Cardiac fibroblast (primary cell): ENCODE measurements at regions not wholly inside any gene's neighbourhood (a gene's known extent, or its start where the extent isn't known, plus 50 kb on each side); places are given as distances from the start of the nearest gene placed in this dataset.

ENCODE experiments used
- DNase-seq, 2 donors: peaks; one replicate each; pipeline versions ENCODE4 v3.0.0 to v3.0.0-alpha.2; 2010; ENCODE audit warnings: low read depth in 2 of 2
- H3K4me3 ChIP-seq, 2 donors: replicated peaks in 1 of 2; 1 replicate in 1 of 2; 2 replicates in 1 of 2; pipeline ENCODE4 v1.5.1; 2011; ENCODE audit warnings: low read depth in 2 of 2, low read length in 2 of 2, mild to moderate bottlenecking in 2 of 2, moderate library complexity in 1 of 2
- TF ChIP-seq, protein P1 (sequence below): IDR thresholded peaks from one replicate; pipeline ENCODE4 v1.5.1; 2011; ENCODE audit warnings: low read depth, mild to moderate bottlenecking, low read length, inconsistent platforms

DNA sequence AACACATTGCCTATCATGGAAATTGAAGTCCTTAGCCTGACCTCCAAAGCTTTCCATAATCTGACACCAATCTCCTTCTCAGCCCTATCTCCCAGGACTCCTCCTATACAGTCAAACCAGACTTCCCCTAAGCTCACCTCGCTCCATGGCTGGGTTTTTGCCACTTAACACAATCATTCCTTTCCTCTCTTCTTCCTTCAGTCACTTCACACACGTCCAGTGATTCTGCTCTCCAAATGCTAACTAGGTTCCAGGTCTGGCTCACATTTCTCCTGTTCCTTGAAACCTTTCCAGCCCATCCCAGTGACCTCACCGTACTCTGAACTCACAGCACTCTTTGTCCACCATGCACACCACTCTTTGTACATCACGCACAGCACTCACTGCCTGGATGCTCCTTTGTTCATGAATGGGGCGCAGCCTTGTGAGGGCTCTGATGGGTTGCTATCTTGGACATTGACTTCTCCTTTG lies 98.4 kb downstream of the GLUL start:
- H3K4me3 ChIP-seq: no peak overlapping the region
- TF ChIP-seq, protein P1, sequence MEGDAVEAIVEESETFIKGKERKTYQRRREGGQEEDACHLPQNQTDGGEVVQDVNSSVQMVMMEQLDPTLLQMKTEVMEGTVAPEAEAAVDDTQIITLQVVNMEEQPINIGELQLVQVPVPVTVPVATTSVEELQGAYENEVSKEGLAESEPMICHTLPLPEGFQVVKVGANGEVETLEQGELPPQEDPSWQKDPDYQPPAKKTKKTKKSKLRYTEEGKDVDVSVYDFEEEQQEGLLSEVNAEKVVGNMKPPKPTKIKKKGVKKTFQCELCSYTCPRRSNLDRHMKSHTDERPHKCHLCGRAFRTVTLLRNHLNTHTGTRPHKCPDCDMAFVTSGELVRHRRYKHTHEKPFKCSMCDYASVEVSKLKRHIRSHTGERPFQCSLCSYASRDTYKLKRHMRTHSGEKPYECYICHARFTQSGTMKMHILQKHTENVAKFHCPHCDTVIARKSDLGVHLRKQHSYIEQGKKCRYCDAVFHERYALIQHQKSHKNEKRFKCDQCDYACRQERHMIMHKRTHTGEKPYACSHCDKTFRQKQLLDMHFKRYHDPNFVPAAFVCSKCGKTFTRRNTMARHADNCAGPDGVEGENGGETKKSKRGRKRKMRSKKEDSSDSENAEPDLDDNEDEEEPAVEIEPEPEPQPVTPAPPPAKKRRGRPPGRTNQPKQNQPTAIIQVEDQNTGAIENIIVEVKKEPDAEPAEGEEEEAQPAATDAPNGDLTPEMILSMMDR: no peak
- no peak for DNase-seq

DNA sequence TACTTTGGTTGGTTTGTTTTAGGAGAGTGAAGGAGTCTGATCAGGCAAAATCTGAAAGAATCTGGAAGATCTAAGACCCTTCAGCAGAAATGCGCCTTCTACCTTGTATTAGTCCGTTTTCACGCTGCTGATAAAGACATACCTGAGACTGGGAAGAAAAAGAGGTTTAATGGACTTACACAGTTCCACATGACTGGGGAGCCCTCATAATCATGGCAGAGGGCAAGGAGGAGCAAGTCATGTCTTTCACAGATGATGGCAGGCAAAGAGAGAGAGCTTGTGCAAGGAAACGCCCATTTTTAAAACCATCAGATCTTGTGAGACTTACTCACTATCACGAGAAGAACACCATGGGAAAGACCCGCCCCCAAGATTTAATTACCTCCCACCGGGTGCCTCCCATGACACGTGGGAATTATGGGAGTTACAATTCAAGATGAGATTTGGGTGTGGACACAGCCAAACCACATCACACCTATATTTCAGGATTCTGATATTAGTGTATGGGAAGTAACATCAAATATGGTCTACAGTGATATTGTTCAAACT lies 99.3 kb downstream of the GLUL start:
- TF ChIP-seq, protein P1: no peak
- no peak overlapping the region for H3K4me3 ChIP-seq
- no peak for DNase-seq

DNA sequence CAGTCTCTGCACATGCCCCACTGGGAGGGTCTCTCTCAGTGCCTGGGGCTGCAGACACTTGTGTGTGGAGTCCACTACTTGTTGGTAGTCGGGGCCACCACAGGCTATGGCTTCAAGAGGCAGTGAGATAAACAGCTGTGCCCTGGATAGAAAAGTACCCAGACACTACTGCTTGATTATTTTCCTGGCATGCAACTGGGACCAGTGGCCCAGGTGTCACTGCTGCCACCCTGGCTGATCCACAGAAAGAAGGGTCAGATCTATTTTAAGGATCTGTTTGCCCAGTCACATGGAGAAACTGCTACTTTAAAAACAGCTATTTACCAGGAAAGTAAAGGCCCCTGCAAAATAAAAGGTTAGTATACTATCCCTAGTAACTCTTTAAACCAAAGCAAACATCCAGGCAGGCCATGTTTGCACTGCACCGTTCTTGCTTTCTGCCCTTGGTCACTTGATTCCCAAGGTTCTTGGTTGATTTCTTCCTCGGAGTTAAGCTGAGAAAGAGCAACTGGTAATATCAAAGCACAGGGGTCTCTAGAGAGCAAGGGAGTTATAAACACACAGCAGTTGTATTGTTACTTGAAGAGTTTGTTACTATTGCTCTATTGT lies 99.9 kb downstream of the GLUL start:
- TF ChIP-seq, protein P1: no peak
- no peak overlapping the region for H3K4me3 ChIP-seq
- DNase-seq: no peak

DNA sequence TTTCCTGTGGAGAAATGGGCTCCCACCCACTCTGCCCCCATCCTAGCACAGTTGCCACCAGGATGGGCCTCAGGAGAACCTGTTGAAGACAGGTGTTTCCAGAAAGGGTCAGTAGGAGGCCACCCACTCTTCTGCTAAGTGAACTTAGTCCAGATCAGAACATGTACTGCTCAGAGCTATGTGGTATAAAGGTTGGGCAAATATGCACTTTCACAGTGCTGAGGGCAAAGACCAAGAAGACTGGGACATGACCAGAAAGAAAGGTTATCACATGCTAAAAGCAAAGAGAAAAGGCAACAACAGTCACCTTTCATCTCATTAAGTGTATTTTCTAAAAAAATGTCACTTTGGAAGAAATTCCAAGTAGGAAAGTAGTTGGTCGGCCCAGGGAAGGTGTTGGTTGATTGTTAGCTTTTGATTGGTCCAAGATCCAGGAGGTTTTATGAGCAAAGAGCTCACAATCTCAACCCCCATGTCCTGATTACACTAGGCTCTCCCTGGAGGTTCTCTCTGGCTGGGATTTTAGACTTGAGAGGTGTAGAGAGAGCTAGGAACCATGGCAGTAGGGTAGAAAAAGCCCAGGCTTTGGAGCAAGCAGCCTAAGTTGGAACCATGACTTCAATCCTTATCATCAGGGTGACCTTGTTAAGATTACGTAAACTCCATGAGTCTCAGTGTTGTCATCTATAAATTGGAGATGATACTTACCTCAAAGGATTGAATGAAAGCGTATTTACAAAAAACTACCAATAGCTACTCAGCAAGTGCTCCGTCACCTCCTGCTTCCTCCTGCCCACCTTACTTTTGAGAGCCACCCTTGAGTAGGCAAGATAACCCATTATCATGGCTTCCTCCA lies 102.6 kb downstream of the GLUL start:
- no peak overlapping the region for H3K4me3 ChIP-seq
- TF ChIP-seq, protein P1: no peak

DNA sequence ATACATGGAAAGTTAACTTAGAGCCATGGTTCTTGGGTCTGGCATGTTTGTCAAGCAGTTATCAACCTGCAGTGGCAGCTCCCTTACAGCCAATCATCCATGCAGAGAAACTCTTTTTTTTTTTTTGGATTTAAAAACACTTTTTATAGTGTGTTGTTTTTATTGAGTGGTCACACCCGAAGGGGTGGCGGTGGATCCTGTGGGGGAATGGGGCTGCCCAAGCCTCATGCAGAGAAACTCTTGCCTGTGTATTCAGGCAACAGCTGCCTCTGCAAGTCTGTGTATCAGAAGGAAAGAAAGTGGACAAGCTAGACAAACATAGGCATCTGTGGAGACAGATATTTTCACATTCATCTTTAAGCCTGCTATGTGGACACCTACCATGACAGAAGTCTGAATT lies 104.8 kb downstream of the GLUL start:
- H3K4me3 ChIP-seq: no peak overlapping the region
- TF ChIP-seq, protein P1: no peak
- no peak for DNase-seq

More for the DNA sequence above, 102.6 kb downstream of the GLUL start:
- DNase-seq: no peak

DNA sequence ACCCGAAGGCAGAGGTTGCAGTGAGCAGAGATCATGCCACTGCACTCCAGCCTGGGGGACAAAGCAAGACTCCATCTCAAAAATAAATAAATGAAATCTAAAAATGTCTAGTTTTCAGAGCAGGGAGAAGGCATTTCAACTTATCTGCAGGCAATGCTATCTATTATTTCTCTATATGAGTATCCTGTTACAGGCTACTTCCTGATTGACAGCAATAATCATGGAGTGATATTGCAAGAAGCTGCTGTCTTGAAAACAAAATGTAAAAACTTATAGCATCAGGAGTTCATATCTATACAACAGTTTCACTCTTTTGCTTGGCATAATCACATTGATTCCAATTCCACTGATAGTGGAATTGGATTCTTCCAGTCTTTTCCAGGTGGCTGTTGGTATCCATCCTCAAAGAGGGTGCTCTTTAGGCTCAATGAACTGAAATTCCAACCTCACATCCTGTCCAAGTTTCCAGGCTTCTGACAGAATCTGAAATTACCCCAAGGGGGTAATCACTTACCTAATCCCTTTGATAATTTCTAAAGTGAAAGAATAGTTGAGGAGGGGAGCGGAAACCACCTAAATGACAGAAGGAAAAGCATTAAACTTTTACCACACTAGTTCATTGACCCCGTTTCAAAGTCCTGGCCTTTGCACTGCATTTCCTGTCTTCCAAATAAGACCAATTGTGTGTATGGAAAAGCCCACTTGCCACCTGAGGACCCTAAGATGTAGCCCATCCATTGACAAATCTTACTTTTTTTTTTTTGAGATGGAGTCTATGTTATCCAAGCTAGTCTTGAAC lies 107.6 kb downstream of the GLUL start:
- no peak overlapping the region for H3K4me3 ChIP-seq
- DNase-seq: no peak
- TF ChIP-seq, protein P1: no peak
